ENCODE measurements at regions not wholly inside any gene's neighbourhood (a gene's known extent, or its start where the extent isn't known, plus 50 kb on each side); places are given as distances from the start of the nearest gene placed in this dataset.

DNA sequence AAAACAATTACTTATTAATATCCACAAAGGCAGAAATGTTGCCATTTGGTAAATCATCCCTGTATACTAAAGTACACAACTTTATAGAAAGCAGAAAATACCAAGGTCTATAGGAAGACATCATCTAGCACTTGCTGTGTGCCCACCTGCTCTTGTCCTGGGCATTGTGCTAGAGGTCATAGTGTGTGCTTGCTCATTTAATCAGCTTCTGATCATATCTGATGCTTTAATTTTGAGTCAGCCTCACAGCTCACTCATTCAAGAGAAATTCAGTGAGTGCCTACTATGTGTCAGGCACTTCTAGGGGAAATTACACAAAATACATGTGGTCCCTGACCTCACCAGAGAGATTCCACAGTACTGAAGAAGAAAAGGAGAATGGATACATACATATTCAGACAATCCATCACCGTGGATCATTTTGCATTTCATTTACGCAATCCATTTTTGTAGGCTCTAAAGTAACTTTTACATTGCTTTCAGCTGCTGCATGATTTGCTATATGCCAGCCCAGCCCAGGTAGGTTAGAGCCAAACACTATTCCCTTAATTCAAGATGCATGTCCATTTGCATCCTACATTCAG lies 167.9 kb upstream of the MCHR2 start:
- intact Hi-C loops (cut with DNase I) = no loop called here
- DNase-seq = no peak

DNA sequence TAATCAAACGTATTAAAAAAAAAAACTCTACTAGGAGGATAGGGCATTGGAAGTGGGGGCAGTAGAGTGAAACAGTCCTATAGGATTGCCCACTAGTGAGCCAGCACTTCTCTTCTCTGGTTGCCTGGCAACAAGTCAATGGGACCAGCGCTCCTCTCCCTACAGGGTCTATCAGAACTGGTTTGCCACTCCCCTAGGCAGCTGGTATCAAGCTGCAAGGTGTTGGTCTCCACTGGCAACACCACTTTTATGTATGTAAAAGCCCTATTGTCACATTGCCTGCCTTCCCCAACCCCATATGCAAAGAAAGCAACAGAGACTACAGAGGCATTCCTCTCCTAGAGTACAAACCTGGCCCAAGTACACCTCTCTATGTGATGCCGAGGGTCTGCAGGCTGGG lies 166.9 kb upstream of the MCHR2 start:
- no peak for DNase-seq
- intact Hi-C loops (cut with DNase I) = no loop called here

GRCh38 chr6:100155141-100155540 lies 161.1 kb upstream of the MCHR2 start:
- DNase-seq = no peak
- intact Hi-C loops (cut with DNase I) = no loop called here

DNA sequence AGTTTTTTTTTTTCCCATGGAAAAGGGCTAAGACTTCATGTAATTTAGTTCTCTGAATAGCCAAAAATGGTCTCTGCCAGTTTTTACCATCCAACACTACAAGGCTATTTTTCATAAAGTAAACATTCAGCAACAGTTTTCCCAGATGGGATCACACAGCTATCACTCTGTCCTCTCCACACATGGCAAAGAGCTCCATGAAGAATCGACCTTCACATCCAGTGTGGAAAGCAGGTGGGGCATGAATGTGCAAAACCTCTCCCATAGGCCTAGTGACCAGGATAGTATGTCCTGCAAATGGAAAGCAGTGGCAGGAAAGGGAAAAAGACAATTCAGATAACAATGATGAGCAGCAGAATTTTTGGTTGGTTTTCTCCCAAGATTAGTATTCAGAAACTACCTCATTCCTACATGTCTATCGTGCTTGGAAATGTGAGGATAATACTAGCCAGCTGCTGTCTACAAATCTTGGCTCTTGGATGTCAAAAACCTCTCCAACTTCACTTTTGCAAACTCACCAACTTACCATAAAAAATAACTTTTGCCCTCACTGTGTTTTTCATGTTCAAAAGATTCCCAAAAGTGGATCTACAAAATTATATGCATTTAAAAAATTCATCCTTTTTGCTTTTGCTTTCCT lies 159.7 kb upstream of the MCHR2 start:
- DNase-seq = no peak
- intact Hi-C loops (cut with DNase I) = no loop called here

DNA sequence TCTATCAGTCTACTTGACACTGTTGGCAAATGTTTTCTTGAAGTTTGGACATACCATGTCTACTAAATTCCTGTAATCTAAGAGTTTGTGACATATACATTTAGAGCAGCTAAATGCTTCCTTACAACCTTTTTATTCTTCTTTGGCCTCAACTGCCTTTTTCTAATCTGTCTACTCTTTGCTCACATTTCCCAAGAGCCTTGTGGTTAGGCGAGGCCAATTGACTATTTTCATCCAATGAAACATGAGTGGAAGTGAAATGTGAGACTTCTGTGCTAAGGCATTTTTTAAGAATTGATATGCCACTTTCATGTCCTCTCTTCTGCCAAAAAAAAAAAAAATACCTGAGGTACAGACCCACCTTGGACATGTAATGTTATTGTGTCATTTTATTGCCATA lies 158.2 kb upstream of the MCHR2 start:
- intact Hi-C loops (cut with DNase I) = no loop called here
- DNase-seq = no peak

DNA sequence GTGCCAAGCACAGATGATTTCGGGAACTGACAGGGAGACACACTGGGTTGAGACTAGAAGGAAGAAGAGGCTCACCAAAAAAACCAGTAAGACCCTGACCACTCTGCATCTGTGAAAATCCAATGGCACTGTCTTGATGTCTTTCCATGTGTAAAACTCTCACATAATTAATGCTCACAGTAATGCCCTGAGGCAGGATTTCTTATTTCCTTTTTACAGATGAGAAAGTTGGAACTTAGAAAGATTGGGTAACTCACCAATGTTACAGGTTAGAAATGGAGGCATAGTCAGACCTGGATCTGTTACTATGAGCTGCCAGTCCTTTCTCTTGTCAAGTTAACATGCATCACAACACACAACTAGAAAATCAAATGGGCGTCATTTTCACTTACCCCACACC lies 151.0 kb upstream of the MCHR2 start:
- intact Hi-C loops (cut with DNase I) = no loop called here
- DNase-seq = no peak

GRCh38 chr6:100138346-100139022 lies 144.5 kb upstream of the MCHR2 start:
- intact Hi-C loops (cut with DNase I) = no loop called here
- no peak for DNase-seq

DNA sequence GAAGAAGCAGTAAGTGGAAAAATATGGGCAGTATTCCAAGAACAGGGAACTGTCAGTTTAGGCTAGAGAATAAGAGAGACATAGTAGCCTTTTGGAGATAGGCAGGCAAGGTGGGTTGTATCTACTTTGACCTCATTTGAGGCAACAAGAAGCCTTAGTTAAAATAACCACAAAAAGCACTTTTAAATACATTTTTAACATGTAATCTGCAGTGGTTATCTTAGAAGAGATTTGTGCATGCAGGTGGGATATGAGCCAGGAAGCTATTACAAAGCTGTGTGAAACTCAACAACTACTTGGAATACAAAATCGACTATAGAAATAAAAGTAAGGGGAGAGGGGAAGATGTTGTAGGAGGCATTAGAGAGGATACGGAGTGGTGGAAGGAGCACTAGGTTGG lies 143.7 kb upstream of the MCHR2 start:
- no peak for DNase-seq
- intact Hi-C loops (cut with DNase I) = no loop called here

DNA sequence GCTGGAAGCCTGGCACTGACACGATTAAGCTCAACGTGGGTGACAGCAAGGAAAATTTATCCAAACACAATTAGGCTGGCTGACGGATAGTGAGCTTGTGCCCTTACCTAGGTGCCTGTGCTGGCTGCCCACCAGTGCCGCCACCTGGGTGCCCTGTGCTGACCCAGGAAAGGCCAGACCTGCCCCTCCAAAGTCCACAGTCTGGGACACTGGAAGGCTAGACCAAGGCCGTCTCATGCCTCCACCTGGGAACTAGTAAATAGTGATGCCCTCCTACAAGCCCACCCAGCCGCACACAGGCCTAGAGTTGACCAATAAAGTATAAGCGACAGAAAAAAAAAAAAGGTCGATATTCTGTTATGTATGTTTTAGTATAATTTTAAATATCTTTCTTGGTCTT lies 142.6 kb upstream of the MCHR2 start:
- intact Hi-C loops (cut with DNase I) = no loop called here
- DNase-seq = no peak

GRCh38 chr6:100135977-100136376 lies 142.0 kb upstream of the MCHR2 start:
- DNase-seq = no peak
- intact Hi-C loops (cut with DNase I) = no loop called here

- DNase-seq = no peak
Measured at GRCh38 chr6:100134703-100135102, 140.7 kb upstream of the MCHR2 start.

GRCh38 chr6:100134297-100134696 lies 140.3 kb upstream of the MCHR2 start:
- no peak for DNase-seq
- intact Hi-C loops (cut with DNase I) = no loop called here

More at GRCh38 chr6:100134703-100135102, 140.7 kb upstream of the MCHR2 start:
- intact Hi-C loops (cut with DNase I) = no loop called here

DNA sequence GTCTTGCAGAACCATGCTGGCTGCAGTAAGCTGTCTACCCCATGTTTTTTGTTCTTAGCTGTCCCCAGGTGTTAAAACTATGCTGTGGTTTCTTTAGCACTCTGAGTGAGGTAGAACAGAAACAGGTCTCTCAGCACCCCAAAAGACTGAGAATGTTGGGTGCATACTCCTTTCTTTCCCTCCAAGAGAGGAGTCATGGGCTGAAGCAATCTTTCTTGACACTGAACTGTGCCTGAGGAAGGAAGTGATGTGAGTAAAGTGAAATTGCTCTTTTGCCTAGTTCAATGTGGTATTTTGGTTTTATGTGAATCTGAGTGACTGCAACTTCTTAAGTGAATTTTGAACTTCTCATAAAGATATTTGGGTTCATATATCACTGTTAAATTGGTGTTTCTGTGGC lies 138.0 kb upstream of the MCHR2 start:
- intact Hi-C loops (cut with DNase I) = no loop called here
- DNase-seq = no peak

DNA sequence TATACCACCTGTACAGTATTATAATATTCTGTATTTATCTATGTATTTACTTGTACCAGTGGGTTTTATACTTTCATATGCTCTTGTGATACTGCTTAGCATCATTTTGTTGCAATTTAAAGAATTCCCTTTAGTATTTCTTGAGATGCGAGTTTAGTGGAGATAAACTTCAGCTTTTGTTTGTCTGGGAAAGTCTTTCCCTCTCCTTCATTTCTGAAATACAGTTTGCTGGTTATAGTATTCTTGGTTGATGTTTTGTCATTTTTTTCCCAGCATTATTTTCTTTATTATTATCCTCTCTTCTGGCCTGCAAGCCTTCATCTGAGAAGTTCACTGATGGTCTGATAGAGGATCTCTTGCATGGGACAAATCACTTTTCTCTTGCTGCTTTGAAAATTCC lies 136.6 kb upstream of the MCHR2 start:
- intact Hi-C loops (cut with DNase I) = no loop called here
- no peak for DNase-seq

DNA sequence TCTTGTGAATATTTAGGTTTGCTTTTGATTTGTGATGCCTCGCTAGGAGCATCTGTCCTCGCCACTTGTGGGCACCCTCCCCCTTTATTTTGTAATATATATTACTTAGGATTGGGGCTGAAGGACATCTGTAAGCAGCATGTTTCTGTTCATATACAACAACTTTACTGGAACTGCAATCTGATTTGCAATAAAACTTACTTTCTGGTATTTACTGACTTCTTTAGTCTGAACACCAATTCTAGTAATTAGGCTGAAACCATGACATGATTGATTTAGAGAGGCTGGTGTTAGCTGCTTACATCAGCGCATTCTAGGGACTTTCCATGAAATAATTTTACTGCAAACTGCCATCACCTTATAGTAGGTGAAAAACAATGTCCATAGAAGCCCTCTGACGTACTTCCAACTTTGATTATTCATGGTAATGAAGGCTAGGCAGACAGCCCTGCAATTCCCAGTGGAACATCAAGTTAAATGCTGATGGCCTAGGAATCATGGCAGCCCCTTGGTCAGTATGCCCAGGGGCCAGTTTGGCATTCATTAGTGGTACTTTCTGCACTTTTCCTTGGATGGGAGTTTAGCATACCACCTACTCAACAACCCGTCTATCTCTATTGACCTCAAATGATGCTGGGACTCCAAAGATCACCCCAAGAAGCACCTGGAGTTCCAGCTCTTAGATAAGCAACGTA lies 132.9 kb upstream of the MCHR2 start:
- intact Hi-C loops (cut with DNase I) = loop anchor here (5.0 kb wide), 1 partner anchor 350 kb away; no protein-coding TSS in a partner anchor
- no peak for DNase-seq

DNA sequence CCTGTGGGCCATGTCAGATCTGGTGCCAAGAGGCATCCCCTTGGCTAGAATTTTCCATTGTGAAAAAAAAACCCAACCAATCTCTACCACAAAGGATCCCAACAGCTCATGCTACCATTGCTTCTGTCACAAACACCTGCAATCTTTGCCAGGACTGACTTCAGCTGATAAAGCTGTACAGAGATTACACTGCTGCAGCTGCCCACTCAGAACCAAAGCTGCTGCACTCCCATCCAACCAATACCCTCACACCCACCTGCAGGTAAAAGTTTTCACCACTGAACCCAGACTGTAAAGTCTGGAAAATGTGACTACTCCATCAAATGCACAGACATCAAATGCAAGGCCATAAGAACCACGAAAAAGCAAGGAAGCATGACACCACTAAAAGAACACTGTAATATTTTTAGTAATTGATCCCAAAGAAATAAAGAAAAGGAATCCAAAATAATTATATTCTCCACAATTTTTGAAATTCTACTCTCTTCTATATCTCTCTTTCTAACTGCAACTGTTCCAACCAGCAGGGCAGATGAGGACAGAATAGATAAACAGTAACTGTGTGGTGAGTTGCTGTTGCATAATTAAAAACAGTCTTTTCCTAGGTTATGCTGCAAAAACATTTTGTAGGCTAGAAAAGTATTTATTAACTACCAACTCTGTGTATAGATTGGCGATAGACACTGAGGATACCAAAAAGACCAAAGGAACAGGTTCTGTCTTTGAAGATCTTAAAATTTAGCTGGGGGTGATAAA lies 128.0 kb upstream of the MCHR2 start:
- intact Hi-C loops (cut with DNase I) = no loop called here
- no peak for DNase-seq

GRCh38 chr6:100119261-100119660 lies 125.2 kb upstream of the MCHR2 start:
- no peak for DNase-seq
- intact Hi-C loops (cut with DNase I) = loop anchor here (5.0 kb wide), 1 partner anchor 543 kb away; no protein-coding TSS in a partner anchor

GRCh38 chr6:100118301-100118700 lies 124.3 kb upstream of the MCHR2 start:
- no peak for DNase-seq
- intact Hi-C loops (cut with DNase I) = loop anchor here (5.0 kb wide), 1 partner anchor 544 kb away; no protein-coding TSS in a partner anchor

- DNase-seq = no peak
- intact Hi-C loops (cut with DNase I) = loop anchor here (5.0 kb wide), 1 partner anchor 545 kb away; no protein-coding TSS in a partner anchor
Measured at GRCh38 chr6:100117680-100118079, 123.7 kb upstream of the MCHR2 start.
